Stimulated activated naive B cell treated with anti-CD40 and anti-IgM and Interleukin-4, amounts not matched to agents 10 μg/mL and 1 μg/mL and 100 μg/mL, for 72 hours (primary cell): ENCODE measurements at regions not wholly inside any gene's neighbourhood (a gene's known extent, or its start where the extent isn't known, plus 50 kb on each side); places are given as distances from the start of the nearest gene placed in this dataset.

Experiments used
- ATAC-seq, 2 donors: fragments of 150-1000 bp; cut with Tn5 transposase; replicated peaks; 2 replicates each; pipeline ENCODE4 v1.10.0; 2021; ENCODE audit warnings: moderate library complexity in 1 of 2
- DNase-seq: peaks from one replicate; pipeline ENCODE4 v3.0.0; 2021
- H3K27ac Mint-ChIP-seq: one replicate; pipeline ENCODE4 v1.8.0; 2022; ENCODE audit warnings: mild to moderate bottlenecking, mixed read lengths
- H3K27me3 Mint-ChIP-seq, 2 donors: one replicate each; pipeline ENCODE4 v1.8.0; 2022; ENCODE audit warnings: mixed read lengths in 2 of 2
- H3K36me3 Mint-ChIP-seq, 2 donors: one replicate each; pipeline ENCODE4 v1.8.0; 2022; ENCODE audit warnings: mixed read lengths in 2 of 2, mild to moderate bottlenecking in 1 of 2
- H3K4me1 Mint-ChIP-seq, 2 donors: one replicate each; pipeline ENCODE4 v1.8.0; 2022; ENCODE audit warnings: mixed read lengths in 2 of 2, mild to moderate bottlenecking in 1 of 2
- H3K4me3 Mint-ChIP-seq, 2 donors: one replicate each; pipeline ENCODE4 v1.8.0; 2022; ENCODE audit warnings: mild to moderate bottlenecking in 2 of 2, mixed read lengths in 2 of 2, moderate library complexity in 1 of 2
- H3K9me3 Mint-ChIP-seq, 2 donors: one replicate each; pipeline ENCODE4 v1.8.0; 2022; ENCODE audit warnings: mixed read lengths in 2 of 2, mild to moderate bottlenecking in 1 of 2

- peaks cover 4% of the 10 kb centered on the region in 2 donors for H3K9me3 Mint-ChIP-seq
- no peak overlapping the region for H3K4me3 Mint-ChIP-seq
- no peak for ATAC-seq
- peaks cover 2 to 8% of the 10 kb centered on the region in 2 donors for H3K4me1 Mint-ChIP-seq
- no peaks in the 10 kb centered on the region for H3K36me3 Mint-ChIP-seq
- no peak overlapping the region for H3K27ac Mint-ChIP-seq
- H3K27me3 Mint-ChIP-seq, result peaks cover 7 to 9% of the 10 kb centered on the region in 2 donors
- DNase-seq, result no peak
Observed at GRCh38 chr12:127282786-127283565, 984.0 kb upstream of the TMEM132C start.

GRCh38 chr12:127284021-127284420, 982.9 kb upstream of the TMEM132C start:
- no peak for DNase-seq
- H3K27ac Mint-ChIP-seq, result no peak overlapping the region

GRCh38 chr12:127284870-127285431, 982.0 kb upstream of the TMEM132C start:
- ATAC-seq (no peak), DNase-seq (no peak)
- Mint-ChIP-seq H3K27me3 (peaks cover 7 to 9% of the 10 kb centered on the region in 2 donors), H3K9me3 (peaks cover 4% of the 10 kb centered on the region in 2 donors), H3K4me3 (no peak overlapping the region), H3K4me1 (peaks cover 2 to 8% of the 10 kb centered on the region in 2 donors), H3K27ac (no peak overlapping the region), H3K36me3 (no peaks in the 10 kb centered on the region)

More at GRCh38 chr12:127284021-127284420, 982.9 kb upstream of the TMEM132C start:
- no peak overlapping the region for H3K4me3 Mint-ChIP-seq
- no peak for ATAC-seq
- peaks cover 4% of the 10 kb centered on the region in 2 donors for H3K9me3 Mint-ChIP-seq
- peaks cover 2 to 8% of the 10 kb centered on the region in 2 donors for H3K4me1 Mint-ChIP-seq
- peaks cover 7 to 9% of the 10 kb centered on the region in 2 donors for H3K27me3 Mint-ChIP-seq
- no peaks in the 10 kb centered on the region for H3K36me3 Mint-ChIP-seq

GRCh38 chr12:127286281-127286680, 980.7 kb upstream of the TMEM132C start:
- Mint-ChIP-seq H3K4me3 (no peak overlapping the region), H3K27me3 (no peaks in the 10 kb centered on the region), H3K27ac (no peak overlapping the region), H3K9me3 (no peaks in the 10 kb centered on the region), H3K36me3 (no peaks in the 10 kb centered on the region), H3K4me1 (no peaks in the 10 kb centered on the region)
- DNase-seq (no peak), ATAC-seq (no peak)

GRCh38 chr12:127287256-127287655, 979.7 kb upstream of the TMEM132C start:
- H3K9me3 Mint-ChIP-seq, result no peaks in the 10 kb centered on the region
- H3K4me3 Mint-ChIP-seq, result no peak overlapping the region
- no peaks in the 10 kb centered on the region for H3K36me3 Mint-ChIP-seq
- no peak for DNase-seq
- H3K27ac Mint-ChIP-seq, result no peak overlapping the region
- H3K27me3 Mint-ChIP-seq, result no peaks in the 10 kb centered on the region
- no peak for ATAC-seq
- no peaks in the 10 kb centered on the region for H3K4me1 Mint-ChIP-seq

- DNase-seq (no peak), ATAC-seq (no peak)
- Mint-ChIP-seq H3K4me3 (no peak overlapping the region), H3K36me3 (no peaks in the 10 kb centered on the region), H3K4me1 (no peaks in the 10 kb centered on the region), H3K27me3 (no peaks in the 10 kb centered on the region), H3K27ac (no peak overlapping the region), H3K9me3 (peaks cover 0 to 2% of the 10 kb centered on the region in 2 donors)
Observed at GRCh38 chr12:127290251-127290650, 976.7 kb upstream of the TMEM132C start.

GRCh38 chr12:127292736-127293135, 974.2 kb upstream of the TMEM132C start:
- no peak for ATAC-seq

GRCh38 chr12:127293507-127294310, 973.3 kb upstream of the TMEM132C start:
- Mint-ChIP-seq H3K4me1 (no peaks in the 10 kb centered on the region), H3K27me3 (no peaks in the 10 kb centered on the region), H3K27ac (no peak overlapping the region), H3K4me3 (no peak overlapping the region), H3K9me3 (peaks cover 0 to 2% of the 10 kb centered on the region in 2 donors), H3K36me3 (no peaks in the 10 kb centered on the region)
- ATAC-seq, result no peak
- DNase-seq, result no peak

More at GRCh38 chr12:127292736-127293135, 974.2 kb upstream of the TMEM132C start:
- H3K36me3 Mint-ChIP-seq, result no peaks in the 10 kb centered on the region
- peaks cover 0 to 2% of the 10 kb centered on the region in 2 donors for H3K9me3 Mint-ChIP-seq
- no peak for DNase-seq
- H3K4me1 Mint-ChIP-seq, result no peaks in the 10 kb centered on the region
- H3K27me3 Mint-ChIP-seq, result no peaks in the 10 kb centered on the region
- no peak overlapping the region for H3K27ac Mint-ChIP-seq
- H3K4me3 Mint-ChIP-seq, result no peak overlapping the region

GRCh38 chr12:127294651-127295210, 972.2 kb upstream of the TMEM132C start:
- H3K4me1 Mint-ChIP-seq, result no peaks in the 10 kb centered on the region
- H3K27me3 Mint-ChIP-seq, result no peaks in the 10 kb centered on the region
- ATAC-seq, result no peak
- no peak overlapping the region for H3K4me3 Mint-ChIP-seq
- no peaks in the 10 kb centered on the region for H3K36me3 Mint-ChIP-seq
- DNase-seq, result no peak
- H3K27ac Mint-ChIP-seq, result no peak overlapping the region
- H3K9me3 Mint-ChIP-seq, result peaks cover 0 to 4% of the 10 kb centered on the region in 2 donors

- Mint-ChIP-seq H3K27ac (no peak overlapping the region), H3K36me3 (no peaks in the 10 kb centered on the region), H3K27me3 (no peaks in the 10 kb centered on the region), H3K4me1 (no peaks in the 10 kb centered on the region), H3K4me3 (no peak overlapping the region), H3K9me3 (peaks cover 0 to 4% of the 10 kb centered on the region in 2 donors)
- no peak for ATAC-seq
- no peak for DNase-seq
Observed at GRCh38 chr12:127295630-127296029, 971.3 kb upstream of the TMEM132C start.

GRCh38 chr12:127296591-127296990, 970.4 kb upstream of the TMEM132C start:
- no peaks in the 10 kb centered on the region for H3K27me3 Mint-ChIP-seq
- ATAC-seq (no peak), DNase-seq (no peak)
- no peak overlapping the region for H3K4me3 Mint-ChIP-seq
- no peaks in the 10 kb centered on the region for H3K36me3 Mint-ChIP-seq
- no peak overlapping the region for H3K27ac Mint-ChIP-seq
- no peaks in the 10 kb centered on the region for H3K4me1 Mint-ChIP-seq
- peaks cover 0 to 4% of the 10 kb centered on the region in 2 donors for H3K9me3 Mint-ChIP-seq

- H3K27me3 Mint-ChIP-seq, result no peaks in the 10 kb centered on the region
- DNase-seq (no peak), ATAC-seq (no peak)
- H3K4me1 Mint-ChIP-seq, result no peaks in the 10 kb centered on the region
- peaks cover 0 to 4% of the 10 kb centered on the region in 2 donors for H3K9me3 Mint-ChIP-seq
- no peaks in the 10 kb centered on the region for H3K36me3 Mint-ChIP-seq
- no peak overlapping the region for H3K27ac Mint-ChIP-seq
- no peak overlapping the region for H3K4me3 Mint-ChIP-seq
Observed at GRCh38 chr12:127297327-127297726, 969.6 kb upstream of the TMEM132C start.

GRCh38 chr12:127300075-127300474, 966.9 kb upstream of the TMEM132C start:
- Mint-ChIP-seq H3K4me1 (no peaks in the 10 kb centered on the region), H3K27ac (no peak overlapping the region), H3K4me3 (no peak overlapping the region), H3K36me3 (no peaks in the 10 kb centered on the region), H3K9me3 (peaks cover 0 to 3% of the 10 kb centered on the region in 2 donors), H3K27me3 (peaks cover 0 to 5% of the 10 kb centered on the region in 2 donors)
- DNase-seq (no peak), ATAC-seq (no peak)

- no peak overlapping the region for H3K27ac Mint-ChIP-seq
- H3K9me3 Mint-ChIP-seq, result peaks cover 0 to 3% of the 10 kb centered on the region in 2 donors
- no peaks in the 10 kb centered on the region for H3K36me3 Mint-ChIP-seq
- peaks cover 0 to 5% of the 10 kb centered on the region in 2 donors for H3K27me3 Mint-ChIP-seq
- no peak overlapping the region for H3K4me3 Mint-ChIP-seq
- H3K4me1 Mint-ChIP-seq, result no peaks in the 10 kb centered on the region
- ATAC-seq, result no peak
- no peak for DNase-seq
Observed at GRCh38 chr12:127300753-127301152, 966.2 kb upstream of the TMEM132C start.
